ENCODE measurements at regions not wholly inside any gene's neighbourhood (a gene's known extent, or its start where the extent isn't known, plus 50 kb on each side); places are given as distances from the start of the nearest gene placed in this dataset.
"Not testable (repeated sequence)": the region's sequence is repeated elsewhere in the genome, so short reads cannot be mapped to it uniquely, and the experiment has no call there.

DNA sequence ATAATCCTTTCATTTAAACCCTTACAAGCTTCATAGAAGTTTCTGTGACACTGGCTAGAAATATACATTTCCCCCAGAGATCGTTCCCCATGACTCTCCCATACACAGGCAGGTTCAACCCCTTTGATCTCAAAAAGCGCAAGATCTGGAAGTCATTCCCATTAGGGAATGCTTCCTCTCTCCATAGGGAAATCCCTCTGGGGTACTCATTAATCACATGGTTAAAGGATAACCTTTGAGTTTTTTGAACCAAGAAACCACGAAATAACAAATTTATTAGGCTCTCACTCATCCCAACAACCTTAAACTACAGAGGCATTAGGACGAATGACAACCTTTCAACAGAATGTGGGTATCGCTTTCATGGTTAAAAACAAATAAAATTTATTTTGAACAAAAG, 211.9 kb upstream of the PRICKLE2 start:
- no peak for DNase-seq (ENCODE audit: low spot score)

DNA sequence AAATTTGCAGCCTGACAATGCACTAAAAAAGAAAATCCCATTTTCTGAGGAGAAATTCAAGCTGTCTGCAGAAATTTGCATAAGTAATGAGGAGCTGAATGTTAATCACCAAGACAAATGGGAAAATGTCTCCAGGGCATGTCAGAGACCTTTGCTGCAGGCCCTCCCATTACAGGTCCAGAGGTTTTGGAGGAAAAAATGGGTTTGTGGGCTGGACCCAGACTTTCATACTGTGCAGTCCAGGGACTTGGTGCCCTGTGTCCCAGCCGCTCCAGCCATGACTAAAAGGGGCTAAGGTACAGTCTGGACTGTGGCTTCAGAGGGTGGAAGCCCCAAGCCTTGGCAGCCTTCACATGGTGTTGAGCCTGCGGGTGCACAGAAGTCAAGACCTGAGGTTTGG, 209.8 kb upstream of the PRICKLE2 start:
- not testable (repeated sequence) for DNase-seq (ENCODE audit: low spot score)

DNA sequence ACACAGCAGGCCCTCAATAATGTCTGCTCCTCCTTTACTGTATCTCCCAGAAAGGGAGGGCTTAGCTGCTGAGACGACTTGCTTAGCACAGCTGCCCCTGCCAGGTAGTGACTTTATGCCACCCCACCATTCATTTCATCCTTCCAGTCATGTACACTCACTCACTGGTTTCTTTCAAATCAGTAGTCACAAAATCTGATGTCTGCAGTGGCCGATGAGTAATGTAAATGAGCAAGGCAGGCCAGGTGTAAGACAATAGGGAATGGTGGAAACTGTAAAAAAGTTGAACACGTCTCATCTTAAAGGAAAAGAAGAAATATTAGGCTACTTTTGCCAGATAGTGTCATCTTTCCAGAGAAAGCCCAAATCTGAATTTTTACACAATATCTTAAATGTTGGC, 207.6 kb upstream of the PRICKLE2 start:
- no peak for DNase-seq (ENCODE audit: low spot score)

DNA sequence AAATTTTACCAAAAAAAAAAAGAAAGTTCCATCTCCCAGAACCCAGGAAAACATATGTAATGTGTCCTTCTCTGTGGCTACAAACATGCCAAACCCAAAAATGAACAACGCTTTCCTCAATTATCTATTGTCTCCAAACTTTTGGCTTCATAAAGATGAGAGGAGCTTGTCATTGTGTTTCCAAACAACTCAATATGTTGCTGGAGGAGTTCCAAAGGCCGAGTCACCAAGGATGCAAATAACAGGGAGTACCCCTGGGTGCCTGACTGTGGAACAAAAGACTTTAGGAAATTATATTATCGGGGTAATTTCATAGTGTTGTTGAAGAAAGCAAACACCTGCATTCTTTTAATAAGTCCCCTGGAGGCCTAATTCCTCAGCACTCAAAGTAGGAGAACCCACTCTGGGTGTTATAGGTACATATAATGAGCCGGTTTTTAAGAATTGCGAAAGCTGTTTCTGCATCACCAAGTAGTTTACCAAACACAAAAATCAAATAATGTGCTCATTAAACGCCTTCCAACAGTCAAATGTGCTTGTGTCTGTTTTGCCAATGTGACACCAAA, 206.3 kb upstream of the PRICKLE2 start:
- no peak for DNase-seq (ENCODE audit: low spot score)

DNA sequence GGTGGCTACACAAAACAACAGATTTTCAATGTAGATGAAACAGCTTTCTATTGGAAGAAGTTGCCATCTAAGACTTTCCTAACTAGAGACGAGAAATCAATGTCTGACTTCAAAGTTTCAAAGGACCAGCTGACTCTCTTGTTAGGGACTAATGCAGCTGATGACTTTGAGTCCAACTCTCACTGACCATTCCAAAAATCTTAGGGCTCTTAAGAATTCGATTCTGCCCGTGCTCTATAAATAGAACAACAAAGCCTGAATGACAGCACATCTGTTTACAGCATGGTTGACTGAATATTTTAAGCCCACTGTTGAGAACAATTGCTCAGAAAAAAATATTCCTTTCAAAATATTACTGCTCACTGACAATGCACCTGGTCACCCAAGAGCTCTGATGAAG, 202.4 kb upstream of the PRICKLE2 start:
- no peak for DNase-seq (ENCODE audit: low spot score)

DNA sequence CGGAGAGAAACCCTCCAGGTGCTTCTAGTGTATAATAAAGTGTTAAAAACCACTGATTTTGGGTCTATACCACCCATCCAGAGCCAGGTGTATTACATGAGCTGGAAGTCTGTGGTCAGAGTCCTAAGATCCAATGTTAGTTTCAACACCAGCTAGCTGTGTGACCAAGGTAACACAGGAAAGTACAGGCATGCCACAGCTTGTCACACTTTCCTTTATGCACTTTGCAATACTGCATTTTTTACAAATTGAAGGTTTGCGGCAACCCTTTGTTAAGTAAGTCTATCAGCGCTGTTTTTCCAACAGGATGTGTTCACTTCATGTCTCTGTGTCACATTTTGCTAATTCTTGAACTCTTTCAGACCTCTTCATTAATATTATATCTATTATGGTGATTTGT, 201.3 kb upstream of the PRICKLE2 start:
- DNase-seq (ENCODE audit: low spot score), result no peak

DNA sequence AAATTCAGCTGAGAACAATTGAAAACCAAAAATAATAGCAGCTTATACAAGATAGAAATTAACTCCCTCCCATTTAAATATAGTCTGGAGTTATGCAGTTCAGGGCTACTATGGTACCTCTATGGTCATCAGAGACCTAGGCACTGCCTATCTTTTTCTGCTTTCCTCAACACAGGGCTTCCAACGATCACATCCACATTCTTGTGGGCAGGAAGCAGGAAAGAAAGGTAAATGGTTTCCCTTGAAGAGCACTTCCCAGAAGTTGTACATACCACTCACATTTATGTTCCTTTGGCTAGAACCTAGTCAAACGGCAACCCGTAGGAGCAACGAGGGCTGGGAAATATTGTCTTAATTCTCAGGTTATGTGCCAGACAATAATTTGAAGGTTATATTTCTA, 197.7 kb upstream of the PRICKLE2 start:
- DNase-seq (ENCODE audit: low spot score), result no peak

DNA sequence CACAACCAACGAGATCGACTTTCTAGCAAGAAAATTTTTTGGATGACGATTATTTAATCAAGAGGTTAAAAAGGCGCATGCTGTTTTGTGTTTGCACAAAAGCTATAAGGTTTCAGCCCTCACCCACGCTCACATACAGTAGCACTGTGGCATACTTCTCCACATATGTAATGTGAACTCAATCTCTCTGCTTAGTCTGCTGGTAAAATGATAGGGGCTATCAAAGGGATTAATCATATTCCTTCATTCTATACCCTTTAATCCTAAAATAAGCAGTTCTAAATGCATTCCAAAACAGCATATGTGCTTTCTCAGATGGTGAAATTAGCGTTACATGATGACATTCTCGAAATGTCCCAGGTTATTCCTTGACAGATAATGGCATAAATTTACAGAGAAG, 196.9 kb upstream of the PRICKLE2 start:
- no peak for DNase-seq (ENCODE audit: low spot score)

DNA sequence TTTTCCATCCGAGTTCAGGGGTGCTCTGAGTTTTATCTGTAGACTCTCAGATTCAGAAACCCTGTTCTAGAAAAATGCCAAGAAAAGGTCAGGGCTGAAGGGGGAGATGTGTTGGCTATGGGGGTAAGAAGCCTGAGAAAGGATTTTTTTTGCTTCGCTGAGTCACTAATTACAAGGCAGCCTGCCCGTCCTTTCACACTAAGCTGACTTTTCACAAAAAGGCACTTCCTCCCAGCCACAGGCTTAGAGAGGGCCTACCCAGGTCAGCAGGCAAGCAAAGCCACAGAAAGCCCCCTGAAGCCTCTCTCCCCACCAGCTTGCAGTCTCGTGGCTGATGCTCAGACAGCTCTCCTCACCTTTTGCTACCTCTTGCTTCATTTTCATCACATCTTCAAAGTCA, 192.6 kb upstream of the PRICKLE2 start:
- no peak for DNase-seq (ENCODE audit: low spot score)

DNA sequence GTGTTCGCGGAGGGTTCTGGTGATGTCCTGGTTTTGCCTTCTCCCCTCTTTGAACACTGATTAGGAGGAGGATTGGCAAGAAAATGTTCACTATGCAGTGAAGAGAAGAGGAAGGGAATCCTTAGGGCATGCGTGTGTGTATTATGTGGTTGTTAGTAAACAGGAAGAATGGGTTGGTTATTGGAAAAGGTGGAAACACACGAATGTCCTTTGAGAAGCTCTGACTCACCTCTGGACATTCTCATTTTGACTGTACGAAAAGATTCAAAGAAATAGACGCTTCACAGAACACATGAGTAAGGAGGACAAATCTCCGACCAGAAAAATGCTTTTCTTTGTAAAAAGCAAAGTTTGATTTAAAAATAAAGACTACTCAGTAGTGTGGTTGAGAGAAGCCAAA, 188.8 kb upstream of the PRICKLE2 start:
- no peak for DNase-seq (ENCODE audit: low spot score)

DNA sequence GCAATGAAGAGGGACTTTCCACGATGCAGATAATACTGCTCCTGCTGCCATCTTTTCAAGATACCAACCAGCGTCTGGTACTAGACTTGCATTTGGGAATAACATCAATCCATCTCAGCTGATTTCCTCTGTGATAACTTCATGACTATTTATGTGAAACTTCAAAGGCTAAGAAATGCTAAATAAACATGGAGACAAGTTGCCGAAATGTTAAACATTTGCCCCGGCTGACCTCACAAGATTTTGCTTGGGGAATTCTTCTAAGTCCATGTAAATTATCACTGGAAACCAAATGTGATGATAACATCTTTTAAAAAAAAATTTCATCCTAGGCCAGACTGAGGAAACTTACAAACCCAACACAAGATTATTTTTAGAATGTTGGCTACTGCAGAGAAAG, 185.8 kb upstream of the PRICKLE2 start:
- no peak for DNase-seq (ENCODE audit: low spot score)

DNA sequence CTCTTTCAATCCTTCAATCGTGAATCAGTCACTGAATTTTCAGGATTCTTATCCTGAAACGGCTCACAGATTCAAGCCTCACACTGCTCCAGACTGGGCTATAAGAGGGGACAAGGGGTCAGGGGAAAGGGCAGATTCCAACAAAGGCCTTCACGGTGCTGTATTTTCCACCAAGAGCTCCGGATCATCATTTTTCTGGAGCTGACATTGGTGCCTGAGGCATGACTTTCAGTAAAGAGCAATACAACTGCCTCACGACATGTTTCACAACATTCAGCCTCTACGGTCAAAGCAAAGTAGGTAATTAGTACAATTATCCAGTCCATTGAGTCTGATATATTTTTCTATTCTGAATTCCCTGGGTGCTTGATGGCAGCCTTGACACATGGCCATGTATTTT, 185.0 kb upstream of the PRICKLE2 start:
- no peak for DNase-seq (ENCODE audit: low spot score)

DNA sequence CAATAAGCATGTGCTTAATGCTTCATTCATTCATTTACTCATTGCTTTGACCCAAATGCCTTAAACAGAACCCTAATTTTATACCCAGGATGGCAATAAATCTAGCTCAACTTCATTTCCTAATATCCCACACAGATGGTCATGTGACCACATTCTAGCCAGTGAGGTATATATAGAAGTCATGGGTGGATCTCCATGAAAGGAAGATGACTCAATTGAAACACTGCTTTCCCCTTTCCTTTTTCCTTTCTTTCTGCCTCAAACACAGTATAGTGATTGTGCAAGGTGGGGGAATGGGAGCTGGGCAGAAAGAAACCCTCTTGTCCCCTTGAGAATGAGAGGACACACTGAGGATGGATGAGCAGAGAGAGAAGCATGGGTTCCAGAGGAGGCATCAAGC, 183.5 kb upstream of the PRICKLE2 start:
- no peak for DNase-seq (ENCODE audit: low spot score)

DNA sequence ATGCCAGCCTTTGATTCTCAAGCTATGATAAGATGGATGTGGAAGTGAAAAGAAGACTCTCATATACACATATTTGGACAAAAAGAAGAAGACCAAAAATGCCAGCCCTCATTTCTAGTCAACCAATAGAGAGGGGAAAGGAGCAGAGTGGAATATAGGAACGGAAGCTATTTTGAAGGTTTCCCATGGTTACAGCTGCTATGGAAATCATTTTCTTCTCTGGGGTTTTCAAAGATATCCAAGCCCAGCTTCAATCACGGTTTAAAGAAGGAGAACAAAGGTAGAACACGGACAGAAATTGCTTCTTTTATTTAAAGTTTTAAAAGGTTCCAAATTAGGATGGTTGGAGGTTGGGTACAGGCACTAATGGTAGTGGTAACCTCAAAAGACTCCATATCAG, 181.0 kb upstream of the PRICKLE2 start:
- no peak for DNase-seq (ENCODE audit: low spot score)

DNA sequence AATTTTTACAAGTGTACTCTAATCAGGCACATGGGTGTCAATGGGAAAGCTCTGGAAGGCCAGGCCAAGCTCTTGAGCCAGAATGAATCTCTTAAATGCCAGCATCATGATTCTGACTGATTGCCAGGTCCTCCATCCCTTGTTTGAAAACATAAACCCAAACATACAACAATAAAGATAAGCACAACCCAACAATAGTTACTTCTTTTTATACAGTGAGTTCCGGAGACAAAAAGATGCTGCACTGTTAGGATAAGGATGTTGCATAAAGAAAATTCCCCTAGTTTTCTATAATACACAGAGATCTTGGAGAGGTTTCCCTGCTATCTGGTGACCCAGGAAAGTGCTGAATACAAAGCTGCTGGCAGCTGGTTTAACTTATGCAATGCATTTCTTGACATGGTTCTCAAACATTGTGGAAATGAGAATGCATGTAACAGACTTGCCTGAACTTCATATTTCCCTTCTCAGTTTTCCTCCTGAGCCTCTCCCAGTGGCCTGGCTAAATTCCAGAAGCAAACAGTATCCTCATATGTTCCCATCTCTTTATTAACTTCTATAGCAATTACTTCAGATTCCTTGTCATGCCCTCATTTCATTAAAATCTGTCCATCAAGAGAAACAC, 180.1 kb upstream of the PRICKLE2 start:
- no peak for DNase-seq (ENCODE audit: low spot score)

DNA sequence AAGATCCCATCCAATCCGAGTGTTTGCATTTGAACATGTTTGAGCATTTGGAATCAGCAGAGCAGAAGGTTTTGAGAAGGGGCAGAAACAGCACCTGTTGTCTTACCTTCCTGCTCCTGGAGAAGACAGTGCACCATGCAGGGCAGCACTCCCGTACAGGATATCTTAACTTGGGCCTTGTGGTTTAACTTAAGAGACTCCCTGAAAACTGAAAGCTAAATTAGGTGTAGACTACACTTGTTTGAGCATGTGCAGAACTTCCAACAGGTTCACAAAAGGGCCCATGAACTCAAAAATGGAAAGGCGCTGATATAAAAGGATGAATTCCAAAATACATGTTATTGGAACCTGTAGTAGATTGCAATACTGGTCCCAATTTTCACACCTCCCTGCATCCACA, 175.4 kb upstream of the PRICKLE2 start:
- no peak for DNase-seq (ENCODE audit: low spot score)

DNA sequence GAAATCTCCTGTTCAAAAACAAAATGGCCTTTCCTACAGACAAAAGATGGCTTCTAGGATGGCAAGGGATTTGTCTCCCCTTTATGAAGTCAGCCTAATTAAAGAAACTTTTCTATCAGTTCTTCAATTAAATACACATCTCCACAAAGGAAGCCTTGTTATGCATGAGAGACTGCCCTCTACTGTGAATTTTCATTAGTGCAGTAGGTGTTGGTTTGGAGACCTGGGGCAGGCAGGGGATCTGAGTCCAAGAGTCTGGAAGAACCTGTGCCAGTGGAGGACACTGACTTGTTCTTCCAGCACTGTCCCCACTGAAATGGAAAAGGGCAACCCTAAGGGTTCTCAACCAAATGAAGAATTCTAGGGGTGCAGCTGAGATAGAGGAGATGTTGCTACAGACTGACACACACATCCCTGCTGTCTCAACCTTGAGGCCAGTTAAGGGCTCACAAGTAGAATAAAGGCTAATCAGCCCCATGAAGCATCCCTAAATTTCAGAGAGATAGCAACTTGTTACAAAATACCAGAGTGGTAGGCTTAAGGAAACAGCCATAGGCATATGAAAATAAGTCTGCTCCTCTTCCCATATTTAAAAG, 174.0 kb upstream of the PRICKLE2 start:
- DNase-seq (ENCODE audit: low spot score), result peak; percentile 39

DNA sequence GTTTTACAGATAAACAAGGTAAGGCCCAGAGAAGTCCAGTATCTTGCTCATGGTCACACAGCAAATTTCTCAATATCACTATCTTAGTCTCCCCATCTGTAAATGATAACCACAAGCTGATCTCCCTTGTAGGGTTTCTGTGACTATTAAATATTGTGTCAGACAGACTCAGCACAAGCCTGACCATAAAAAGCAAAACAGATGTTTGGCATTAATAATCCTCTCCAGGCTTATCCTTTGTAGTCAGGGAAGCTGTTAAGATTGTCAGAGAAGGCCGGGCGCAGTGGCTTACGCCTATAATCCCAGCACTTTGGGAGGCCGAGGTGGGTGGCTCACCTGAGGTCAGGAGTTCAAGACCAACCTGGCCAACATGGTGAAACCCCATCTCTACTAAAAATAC, 173.2 kb upstream of the PRICKLE2 start:
- no peak for DNase-seq (ENCODE audit: low spot score)

DNA sequence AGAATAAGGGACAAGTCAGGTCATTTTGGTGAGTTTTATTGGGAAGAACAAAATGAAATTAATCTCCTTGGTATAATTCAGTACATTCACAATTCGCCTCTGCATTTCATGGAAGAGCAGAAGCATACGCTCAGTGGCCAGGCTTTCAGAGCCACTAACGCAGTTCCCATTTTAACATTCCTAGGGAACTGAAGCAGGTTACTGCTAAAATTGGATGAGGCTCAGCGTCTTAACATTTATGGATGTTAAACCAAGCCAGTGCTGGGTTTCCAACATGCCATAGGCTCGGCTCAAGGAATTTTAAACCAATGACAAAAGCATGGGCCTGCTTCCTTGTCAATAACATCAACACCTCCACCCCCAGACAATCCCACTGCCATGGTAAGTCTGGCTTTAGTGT, 172.7 kb upstream of the PRICKLE2 start:
- no peak for DNase-seq (ENCODE audit: low spot score)

DNA sequence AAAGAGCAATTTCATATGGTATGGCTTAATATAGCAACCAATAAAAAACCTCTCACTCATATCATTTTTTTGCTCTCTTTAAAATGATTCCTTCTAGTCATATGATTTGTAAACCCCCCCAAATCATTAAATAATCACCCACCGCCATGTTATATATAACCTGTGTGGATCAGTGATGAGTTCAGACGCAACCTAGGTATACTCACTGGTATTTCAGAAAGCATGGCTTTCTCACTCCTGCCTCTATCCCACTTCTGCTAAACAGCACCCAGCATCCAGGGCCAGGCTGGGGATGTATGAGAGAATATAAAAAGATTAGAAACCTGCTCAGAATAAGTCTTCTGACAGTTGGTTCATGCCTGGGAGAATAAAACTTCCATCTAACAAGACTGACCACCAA, 172.3 kb upstream of the PRICKLE2 start:
- no peak for DNase-seq (ENCODE audit: low spot score)

DNA sequence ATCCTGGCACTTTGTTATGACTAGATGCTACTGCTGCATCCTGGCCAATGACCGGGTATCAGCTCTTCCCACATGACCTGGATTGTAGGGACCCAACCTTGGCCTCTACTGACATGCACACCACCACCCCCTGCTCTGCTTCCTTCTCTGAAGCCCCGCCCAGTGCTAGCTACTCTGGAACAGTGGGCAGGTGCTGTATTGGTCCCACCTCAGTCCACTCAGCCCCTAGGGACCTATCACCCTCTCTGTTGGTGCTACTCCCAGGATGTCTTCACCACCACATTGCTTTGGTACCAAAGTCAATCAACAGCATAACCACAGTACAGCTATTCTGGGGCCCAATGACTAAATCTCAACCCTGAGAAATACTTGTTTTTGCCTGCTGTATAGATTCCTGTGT, 170.2 kb upstream of the PRICKLE2 start:
- no peak for DNase-seq (ENCODE audit: low spot score)

DNA sequence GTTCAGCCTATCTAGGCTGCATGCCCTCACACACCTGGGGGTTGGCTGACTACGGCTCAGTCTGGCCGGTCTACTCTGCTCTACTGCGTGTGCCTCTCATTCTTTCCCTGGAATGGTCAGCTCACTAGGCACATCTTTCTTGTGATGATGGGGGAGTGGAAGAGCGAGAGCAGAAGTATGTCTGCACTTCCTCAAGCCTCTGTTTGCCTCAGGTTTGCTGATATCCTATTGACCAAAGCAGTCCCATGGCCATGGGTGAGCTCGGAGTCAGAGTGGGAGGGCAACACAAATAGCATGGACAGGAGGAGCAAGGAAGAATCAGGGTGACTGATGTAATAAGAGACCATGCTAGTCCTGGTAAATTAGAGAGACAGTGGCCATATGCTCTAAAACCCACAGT, 167.9 kb upstream of the PRICKLE2 start:
- DNase-seq (ENCODE audit: low spot score), result no peak

DNA sequence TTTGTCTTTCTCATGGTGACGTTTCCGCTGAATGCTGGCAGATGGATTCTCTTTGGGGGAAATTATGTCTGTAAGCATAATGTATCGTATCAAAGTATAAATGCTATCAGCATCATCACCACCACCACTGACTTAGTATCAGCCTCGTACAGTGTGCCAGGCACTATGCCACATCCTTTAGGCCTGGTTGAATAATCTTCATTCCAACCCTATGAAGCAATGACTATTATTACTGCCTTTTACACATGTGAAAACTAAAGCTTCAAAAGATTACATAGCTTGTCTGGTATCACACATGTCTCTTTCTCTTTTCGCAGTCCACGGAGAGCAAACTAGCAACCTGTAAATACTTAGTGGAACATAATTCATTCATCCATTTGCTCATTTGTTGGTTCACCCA, 166.7 kb upstream of the PRICKLE2 start:
- DNase-seq (ENCODE audit: low spot score), result no peak

DNA sequence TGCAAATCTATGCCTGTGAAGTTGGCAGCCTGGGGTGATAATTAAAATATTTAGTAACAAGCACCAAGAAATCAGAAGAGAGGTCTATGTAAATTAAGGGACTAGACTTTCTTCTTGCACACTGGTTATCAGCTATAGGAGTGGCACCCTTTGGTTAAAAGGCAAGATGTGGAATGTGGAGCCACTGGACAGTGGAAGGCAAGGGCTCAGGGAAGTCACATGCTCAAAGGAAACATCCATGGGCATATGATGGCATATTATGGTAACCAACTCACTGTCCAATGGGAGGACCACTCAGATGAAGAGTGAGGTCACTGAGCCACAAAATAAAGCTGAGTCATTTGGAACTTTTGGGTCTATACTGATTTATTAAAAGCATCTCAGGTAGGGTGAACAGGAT, 165.6 kb upstream of the PRICKLE2 start:
- no peak for DNase-seq (ENCODE audit: low spot score)
